Dermis blood vessel endothelial cell (primary cell): ENCODE measurements at regions not wholly inside any gene's neighbourhood (a gene's known extent, or its start where the extent isn't known, plus 50 kb on each side); places are given as distances from the start of the nearest gene placed in this dataset.

Experiments used
- DNase-seq: peaks from one replicate; pipeline ENCODE4 v3.0.0; 2010

- no peak for DNase-seq
Observed at GRCh38 chr9:73799446-73799845, 647.8 kb downstream of the ANXA1 start.

- DNase-seq, result no peak
Observed at GRCh38 chr9:73805111-73805510, 653.4 kb downstream of the ANXA1 start.

GRCh38 chr9:73805853-73806458 is 654.3 kb downstream of the ANXA1 start:
- DNase-seq, result no peak

GRCh38 chr9:73806876-73807275 is 655.2 kb downstream of the ANXA1 start:
- no peak for DNase-seq

- DNase-seq, result no peak
Observed at GRCh38 chr9:73807952-73808351, 656.3 kb downstream of the ANXA1 start.

- no peak for DNase-seq
Observed at GRCh38 chr9:73810585-73811215, 659.0 kb downstream of the ANXA1 start.

- DNase-seq, result no peak
Observed at GRCh38 chr9:73813546-73813945, 661.9 kb downstream of the ANXA1 start.

- DNase-seq, result no peak
Observed at GRCh38 chr9:73816905-73817304, 665.2 kb downstream of the ANXA1 start.

GRCh38 chr9:73824671-73825070 is 672.5 kb upstream of the RORB start:
- no peak for DNase-seq

- DNase-seq, result no peak
Observed at GRCh38 chr9:73838871-73839270, 658.3 kb upstream of the RORB start.

- DNase-seq, result no peak
Observed at GRCh38 chr9:73839471-73839870, 657.7 kb upstream of the RORB start.

GRCh38 chr9:73841018-73841417 is 656.1 kb upstream of the RORB start:
- no peak for DNase-seq

GRCh38 chr9:73844135-73844534 is 653.0 kb upstream of the RORB start:
- no peak for DNase-seq

- no peak for DNase-seq
Observed at GRCh38 chr9:73845539-73845938, 651.6 kb upstream of the RORB start.

- no peak for DNase-seq
Observed at GRCh38 chr9:73845954-73846690, 651.0 kb upstream of the RORB start.

- no peak for DNase-seq
Observed at GRCh38 chr9:73847536-73847935, 649.6 kb upstream of the RORB start.

- no peak for DNase-seq
Observed at GRCh38 chr9:73853549-73853948, 643.6 kb upstream of the RORB start.

- DNase-seq, result no peak
Observed at GRCh38 chr9:73855206-73855605, 641.9 kb upstream of the RORB start.

GRCh38 chr9:73863924-73864323 is 633.2 kb upstream of the RORB start:
- DNase-seq, result no peak

GRCh38 chr9:73866451-73866850 is 630.7 kb upstream of the RORB start:
- no peak for DNase-seq

GRCh38 chr9:73869264-73869663 is 627.9 kb upstream of the RORB start:
- DNase-seq, result no peak

- no peak for DNase-seq
Observed at GRCh38 chr9:73871636-73872035, 625.5 kb upstream of the RORB start.

- no peak for DNase-seq
Observed at GRCh38 chr9:73872701-73873100, 624.4 kb upstream of the RORB start.

GRCh38 chr9:73880101-73880500 is 617.0 kb upstream of the RORB start:
- DNase-seq, result no peak
